ENCODE measurements at regions not wholly inside any gene's neighbourhood (a gene's known extent, or its start where the extent isn't known, plus 50 kb on each side); places are given as distances from the start of the nearest gene placed in this dataset.

DNA sequence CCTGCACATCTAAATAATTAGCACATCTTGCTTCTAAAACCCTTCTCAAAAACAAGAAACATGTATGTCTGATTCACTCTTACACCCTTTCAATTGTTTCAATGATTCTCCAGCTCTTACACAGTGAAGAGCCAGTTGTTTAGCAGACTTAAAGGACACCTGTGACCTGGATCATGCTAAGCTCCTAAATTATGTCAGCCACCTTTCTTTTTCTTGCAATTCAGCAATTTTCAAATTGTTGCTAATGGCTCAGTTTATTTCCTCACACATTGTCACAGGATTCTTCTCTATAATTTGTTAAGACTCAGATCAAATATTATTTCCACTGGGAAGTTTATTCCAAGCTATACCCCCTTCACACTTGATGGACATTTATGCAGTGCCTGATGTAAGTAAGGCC, 413.2 kb downstream of the PLA2G4A start:
- no peak for DNase-seq

DNA sequence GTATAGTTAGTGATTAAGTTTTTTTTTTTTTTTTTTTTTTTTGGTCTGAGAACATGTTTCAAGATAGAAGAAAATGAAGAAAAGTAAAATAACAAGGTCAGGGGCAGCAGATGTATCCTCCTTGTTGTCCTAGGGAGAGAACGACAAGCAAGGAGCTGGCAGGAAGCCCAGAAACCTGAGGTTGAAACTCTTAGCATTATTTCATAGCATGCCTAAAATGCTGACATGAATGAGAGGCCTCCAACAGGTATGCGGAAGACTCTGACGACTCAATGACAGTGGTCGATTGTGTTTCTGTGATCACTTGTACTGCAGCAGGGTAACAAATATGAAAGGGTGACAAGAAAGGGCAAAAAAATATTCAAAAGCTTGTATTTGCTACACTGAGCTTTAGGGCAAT, 415.9 kb downstream of the PLA2G4A start:
- DNase-seq: no peak

GRCh38 chr1:187245201-187245600, 416.5 kb downstream of the PLA2G4A start:
- DNase-seq: no peak

DNA sequence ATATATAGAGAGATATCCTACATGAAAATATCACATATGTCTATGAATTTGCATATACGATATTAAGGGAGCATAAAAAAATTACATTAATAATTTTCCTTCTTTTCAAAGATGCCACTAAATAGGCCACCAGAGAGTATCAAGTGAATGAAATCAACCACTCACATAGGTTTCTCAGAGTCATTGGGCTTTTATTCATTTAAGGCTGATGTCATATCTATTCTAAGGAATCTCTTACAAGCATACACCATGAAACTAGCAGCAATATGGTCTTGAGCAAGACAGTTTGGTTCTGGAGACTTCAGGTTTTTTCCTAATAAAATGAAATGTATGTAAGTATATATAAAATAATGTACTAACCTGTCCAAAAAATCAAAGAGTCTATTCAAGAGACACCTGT, 420.4 kb downstream of the PLA2G4A start:
- DNase-seq: no peak

DNA sequence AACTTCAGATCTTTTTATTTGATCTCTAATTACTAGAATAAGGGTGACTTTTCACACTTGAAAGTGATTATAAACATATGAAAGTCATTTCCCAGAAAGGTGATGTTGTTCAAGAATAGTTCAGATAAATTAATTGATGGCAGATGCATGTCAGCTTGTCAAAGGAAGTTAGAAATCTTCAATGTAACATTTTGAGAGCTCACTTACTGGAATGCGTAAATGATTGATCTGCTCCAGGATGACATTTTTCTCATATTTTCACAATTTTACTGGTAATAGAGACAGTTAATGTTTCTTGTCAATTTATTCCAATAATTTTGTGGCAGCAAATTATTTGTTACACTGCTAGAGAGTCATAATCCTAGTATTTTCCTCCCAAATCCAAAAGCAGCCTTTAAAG, 424.2 kb downstream of the PLA2G4A start:
- DNase-seq: no peak

DNA sequence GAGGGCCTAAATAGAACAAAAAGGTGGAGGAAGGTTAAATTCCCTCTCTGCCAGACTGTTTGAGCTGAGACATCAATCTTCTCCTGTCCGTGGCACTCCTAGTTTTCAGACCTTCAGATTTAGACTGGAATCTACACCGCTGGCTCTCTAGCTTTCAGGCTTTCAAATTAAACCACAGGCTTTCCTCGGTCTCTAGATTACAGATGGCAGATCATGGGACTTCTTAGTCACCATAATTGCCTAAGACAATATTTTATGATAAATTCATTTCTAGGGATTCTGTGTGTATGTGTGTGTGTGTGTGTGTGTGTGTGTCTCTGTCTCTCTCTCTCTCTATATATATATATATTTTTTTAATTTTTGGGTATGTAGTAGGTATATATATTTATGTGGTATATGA, 428.7 kb downstream of the PLA2G4A start:
- no peak for DNase-seq

DNA sequence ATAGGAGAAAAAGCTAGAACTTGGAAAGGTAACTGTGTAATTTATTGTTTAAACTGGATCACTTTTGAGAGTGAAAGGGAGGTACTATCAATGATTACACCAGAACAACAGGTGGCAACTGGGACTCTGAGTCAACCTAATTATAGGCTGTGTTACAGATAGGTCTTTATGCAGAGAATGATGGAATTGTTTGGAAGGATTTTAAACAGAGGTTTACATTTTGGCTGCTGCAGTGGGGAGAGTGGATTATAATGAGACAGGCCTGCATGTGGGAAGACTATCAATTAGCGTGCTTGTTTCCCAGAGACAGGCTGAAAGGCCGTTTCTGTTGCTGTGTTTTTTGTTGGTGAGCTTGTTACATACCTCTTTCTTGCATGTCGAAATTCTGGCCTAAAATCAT, 432.9 kb downstream of the PLA2G4A start:
- no peak for DNase-seq

- no peak for DNase-seq
These were observed 434.0 kb downstream of the PLA2G4A start for GRCh38 chr1:187262731-187263130.

DNA sequence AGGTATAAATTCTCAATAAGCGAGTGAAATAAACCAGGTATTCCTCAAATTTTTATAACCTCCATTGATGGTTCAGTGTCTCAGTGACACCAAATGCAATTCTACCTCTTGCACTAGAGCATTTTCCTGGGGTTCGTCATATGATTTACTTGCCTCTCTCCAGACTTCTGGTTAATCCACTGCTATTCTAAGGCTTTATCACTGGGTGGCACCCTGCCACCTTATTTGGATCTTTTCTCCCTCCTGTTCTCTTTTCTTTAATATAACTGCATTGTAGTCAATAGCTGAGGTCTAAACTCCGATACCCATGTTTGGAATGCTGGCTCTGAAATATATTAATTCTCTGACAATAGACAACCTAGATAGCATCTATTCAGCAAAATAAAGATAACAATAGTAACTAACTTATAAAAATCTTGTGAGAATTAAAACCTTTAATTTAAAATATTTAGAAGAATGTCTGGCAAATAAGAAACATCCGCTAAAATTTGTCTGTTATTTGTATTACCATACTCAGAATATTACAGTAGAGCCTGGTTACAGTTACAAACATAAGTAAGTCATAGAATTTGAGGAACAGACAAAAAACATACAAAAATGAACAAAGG, 436.4 kb downstream of the PLA2G4A start:
- no peak for DNase-seq

- DNase-seq: no peak
These were observed 437.3 kb downstream of the PLA2G4A start for GRCh38 chr1:187266051-187266450.

- no peak for DNase-seq
These were observed 439.1 kb downstream of the PLA2G4A start for GRCh38 chr1:187267827-187268226.

DNA sequence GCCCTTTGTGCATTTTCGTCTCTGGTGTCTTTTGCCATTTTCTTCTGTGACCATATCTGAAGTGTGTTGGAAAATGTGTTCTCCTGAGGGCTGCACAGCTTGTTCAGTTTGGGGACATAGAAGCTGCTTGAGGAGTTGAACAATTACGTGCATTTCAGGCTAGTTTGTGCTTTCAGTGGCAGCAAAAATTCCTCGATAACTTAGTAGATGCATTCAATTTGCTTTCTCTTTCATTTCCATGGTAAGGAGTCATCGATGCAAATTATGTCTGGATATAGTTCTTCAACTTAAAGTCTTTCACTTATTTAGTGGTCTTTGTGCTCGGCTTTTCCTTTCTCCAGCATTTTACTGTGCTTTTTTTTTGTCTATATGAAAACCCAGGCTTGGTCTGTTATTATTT, 441.5 kb downstream of the PLA2G4A start:
- DNase-seq: no peak

- no peak for DNase-seq
These were observed 446.6 kb downstream of the PLA2G4A start for GRCh38 chr1:187275346-187275745.

- no peak for DNase-seq
These were observed 447.3 kb downstream of the PLA2G4A start for GRCh38 chr1:187275985-187276575.

DNA sequence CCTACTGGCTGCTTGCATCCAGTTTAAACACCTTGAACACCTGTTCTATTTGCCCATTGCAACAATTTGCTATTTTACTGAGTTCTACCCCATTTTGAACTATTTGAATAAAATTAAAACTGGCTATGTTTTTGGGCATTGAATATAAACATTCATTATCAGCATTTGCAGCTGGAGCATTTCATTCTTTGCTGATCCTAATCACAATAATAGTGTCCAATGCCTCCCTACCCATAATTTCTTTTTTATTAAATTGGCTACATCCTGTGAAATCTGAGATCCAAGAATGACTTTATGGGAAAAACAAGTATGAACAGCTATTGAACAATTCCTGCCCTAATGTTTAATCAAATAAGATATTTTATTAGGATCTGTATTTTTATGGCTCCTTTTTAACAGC, 447.9 kb downstream of the PLA2G4A start:
- DNase-seq: no peak

- DNase-seq: no peak
These were observed 451.3 kb downstream of the PLA2G4A start for GRCh38 chr1:187280031-187280430.

DNA sequence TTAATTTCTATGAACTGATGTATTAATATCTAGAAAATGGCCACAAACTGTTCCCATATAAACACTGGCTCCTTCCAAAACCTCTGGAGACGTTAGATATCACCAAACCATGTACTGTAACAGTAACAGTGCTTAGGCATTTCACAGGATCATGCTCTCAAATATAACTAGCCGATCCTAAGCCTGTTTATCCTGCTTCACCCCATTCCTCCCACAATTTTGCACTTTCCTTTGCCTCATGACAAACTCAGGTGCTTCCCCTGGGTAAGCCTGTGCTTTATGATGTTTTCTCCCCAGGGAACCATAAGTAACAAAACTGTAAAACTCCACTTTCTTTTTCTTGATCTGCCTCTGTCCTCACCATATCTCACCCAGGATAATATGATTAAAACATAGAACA, 452.3 kb downstream of the PLA2G4A start:
- no peak for DNase-seq

GRCh38 chr1:187283984-187284383, 455.2 kb downstream of the PLA2G4A start:
- DNase-seq: no peak

DNA sequence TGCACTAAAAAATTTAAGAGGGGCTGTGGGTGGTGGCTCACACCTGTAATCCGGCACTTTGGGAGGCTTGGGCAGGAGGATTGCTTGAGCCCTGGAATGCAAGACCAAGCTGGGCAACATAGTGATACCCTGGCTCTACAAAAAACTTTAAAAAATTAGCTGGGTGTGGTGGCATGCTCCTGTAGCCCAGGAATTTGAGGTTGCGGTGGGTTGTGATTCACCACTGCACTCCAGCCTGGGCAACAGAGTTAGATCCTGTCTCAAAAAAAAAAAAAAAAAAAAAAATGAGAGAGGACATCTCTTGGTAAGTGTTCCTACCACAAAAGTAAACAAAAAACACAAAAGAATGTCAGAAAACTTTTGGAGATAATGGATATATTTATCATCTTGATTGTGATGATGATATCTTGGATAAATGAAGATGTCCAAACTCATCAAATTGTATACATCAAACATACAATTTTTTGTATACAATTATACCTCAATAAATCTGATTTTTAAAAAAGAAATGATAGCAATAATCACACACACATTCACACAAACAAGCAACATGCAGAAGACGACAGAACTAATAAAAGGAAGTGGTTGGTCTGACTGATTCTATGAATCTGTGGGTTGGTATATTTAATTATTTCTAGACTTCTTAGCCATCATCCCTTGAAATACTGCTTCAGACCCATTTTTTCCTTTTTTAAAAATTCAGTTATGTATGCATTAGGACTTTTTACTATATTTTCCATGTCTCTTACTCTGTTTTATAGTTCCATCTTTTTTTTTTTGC, 465.9 kb downstream of the PLA2G4A start:
- DNase-seq: no peak

GRCh38 chr1:187300081-187300480, 471.3 kb downstream of the PLA2G4A start:
- DNase-seq: no peak

DNA sequence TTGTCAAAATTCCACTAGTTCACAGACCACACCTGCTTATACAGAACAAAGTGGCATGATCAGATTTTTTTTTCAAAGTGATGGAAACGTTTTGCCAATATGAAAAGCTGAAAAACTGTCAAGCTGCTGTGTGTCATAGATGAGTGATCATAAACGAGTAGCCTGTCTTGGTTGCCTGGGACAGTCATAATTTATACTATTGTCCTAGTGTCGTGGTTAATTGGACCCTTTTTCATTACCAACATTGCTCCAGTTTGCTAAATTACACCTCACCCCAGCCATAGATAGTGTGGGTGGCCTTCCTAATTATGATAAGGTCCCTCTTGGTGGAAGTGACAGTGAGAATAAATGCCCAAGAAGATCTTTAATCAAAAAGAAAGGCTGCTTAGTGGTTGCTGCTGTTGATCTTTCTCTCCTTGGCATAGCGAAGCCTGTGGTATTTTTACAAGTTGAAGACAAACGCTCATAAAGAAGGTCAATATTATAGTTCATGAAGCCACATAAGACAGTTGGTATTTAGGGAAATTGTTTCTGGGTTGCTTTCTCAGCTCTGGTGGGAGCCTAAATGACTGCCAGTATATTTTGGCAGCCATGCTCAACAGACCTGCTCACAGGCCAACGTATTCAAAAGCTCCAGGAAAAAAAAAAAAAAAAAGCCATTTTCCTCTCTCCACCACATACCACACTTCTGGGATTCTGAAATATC, 478.1 kb downstream of the PLA2G4A start:
- no peak for DNase-seq

DNA sequence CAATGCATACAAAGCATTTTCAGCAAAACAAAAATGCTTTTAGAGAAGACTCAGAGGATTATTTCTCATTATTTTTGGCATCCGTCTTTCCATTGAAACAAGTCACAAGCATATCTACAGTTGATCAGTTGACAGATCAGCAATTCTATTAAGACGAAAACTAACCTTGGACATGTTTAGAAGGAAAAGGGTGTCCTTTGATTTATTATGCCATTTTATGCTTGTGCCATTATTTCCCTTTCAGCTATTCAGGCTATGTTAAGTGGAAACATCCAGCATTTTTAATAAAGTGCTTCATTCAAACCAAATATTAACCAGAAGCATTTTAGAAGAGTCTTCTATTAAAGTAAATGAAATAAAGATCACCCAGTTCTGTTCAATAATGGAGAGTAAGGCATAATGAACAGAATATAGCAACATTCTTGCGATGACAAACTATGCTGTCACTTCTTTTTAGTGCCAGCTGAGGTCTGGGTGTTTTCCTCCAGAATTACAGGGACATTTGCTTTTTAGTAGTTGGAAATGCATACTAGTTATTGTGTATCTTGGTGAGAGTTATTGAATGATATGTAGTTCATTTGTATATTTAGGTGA, 481.4 kb downstream of the PLA2G4A start:
- DNase-seq: no peak

DNA sequence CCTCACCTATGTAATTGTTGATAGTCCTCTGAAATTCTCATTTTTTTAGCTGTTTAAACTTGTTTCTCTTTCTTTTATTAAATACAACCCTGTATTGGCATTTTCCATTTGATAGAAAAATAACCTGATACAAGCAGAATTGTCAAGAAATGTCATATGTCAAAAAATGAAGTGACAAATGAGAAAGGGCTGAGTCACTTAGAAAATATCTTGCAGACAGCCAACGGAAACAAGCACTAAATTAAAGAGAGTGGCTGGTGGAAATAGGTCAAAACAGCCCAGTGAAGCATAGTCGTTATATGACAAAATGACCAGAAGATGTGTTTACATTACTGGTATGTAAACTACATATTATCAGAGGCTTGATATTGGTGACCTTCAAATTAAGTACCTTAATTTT, 484.4 kb downstream of the PLA2G4A start:
- DNase-seq: no peak

Data from central memory CD4-positive, alpha-beta T cell (primary cell).